Esophagus muscularis mucosa (tissue), 4 donors: ENCODE measurements at regions not wholly inside any gene's neighbourhood (a gene's known extent, or its start where the extent isn't known, plus 50 kb on each side); places are given as distances from the start of the nearest gene placed in this dataset.
"Not testable (repeated sequence)": the region's sequence is repeated elsewhere in the genome, so short reads cannot be mapped to it uniquely, and the experiment has no call there.

Experiments
- CTCF ChIP-seq, 3 experiments: fragments of 200-600 bp in 2 of 3; fragments of 450-650 bp in 1 of 3; sonication (generic) in 2 of 3; IDR thresholded peaks; one replicate each; pipeline ENCODE4 v1.5.1; 2017 to 2019; ENCODE audit warnings: antibody characterized with exemption in 3 of 3, mild to moderate bottlenecking in 2 of 3, moderate library complexity in 1 of 3
- EP300 ChIP-seq: sonication (generic); formaldehyde crosslinking; IDR thresholded peaks from one replicate; pipeline ENCODE4 v1.6.1; 2017; ENCODE audit warnings: antibody characterized with exemption
- POLR2A ChIP-seq: fragments of 450-650 bp; IDR thresholded peaks from one replicate; pipeline ENCODE4 v1.6.1; 2017; ENCODE audit warnings: antibody characterized with exemption, moderate library complexity, mild to moderate bottlenecking, low read depth
- POLR2AphosphoS5 ChIP-seq, 2 donors: sonication (generic); formaldehyde crosslinking; IDR thresholded peaks; one replicate each; pipeline ENCODE4 v1.6.1; 2017; ENCODE audit warnings: antibody characterized with exemption in 2 of 2

DNA sequence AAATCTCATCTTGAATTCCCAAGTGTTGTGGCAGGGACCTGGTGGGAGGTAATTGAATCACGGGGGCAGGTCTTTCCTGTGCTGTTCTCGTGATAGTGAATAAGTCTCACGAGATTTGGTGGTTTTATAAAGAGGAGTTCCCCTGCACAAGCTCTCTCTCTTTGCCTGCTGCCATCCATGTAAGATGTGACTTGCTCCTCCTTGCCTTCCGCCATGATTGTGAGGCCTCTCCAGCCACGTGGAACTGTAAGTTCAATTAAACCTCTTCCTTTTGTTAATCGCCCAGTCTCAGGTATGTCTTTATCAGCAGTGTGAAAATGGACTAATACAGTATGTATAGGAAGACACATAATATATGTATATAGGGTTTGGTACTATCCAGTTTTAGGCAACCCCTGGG lies 270.6 kb upstream of the RNF32 start:
- not testable (repeated sequence) for TF ChIP-seq CTCF (IDR thresholded peaks at IDR 0.05); POLR2AphosphoS5 (IDR thresholded peaks at IDR 0.05); POLR2A; EP300
